H1 (cell line): ENCODE measurements at regions not wholly inside any gene's neighbourhood (a gene's known extent, or its start where the extent isn't known, plus 50 kb on each side); places are given as distances from the start of the nearest gene placed in this dataset.

Source experiments
- CTCF ChIA-PET: fragments of 300-600 bp; sonication (Branson Sonifier 250); formaldehyde crosslinking; loops from one replicate; lab custom pipeline; 2021; ENCODE audit not compliant: partially characterized antibody; lab: Charles Lee
- POLR2A ChIA-PET: fragments of 300-600 bp; sonication (Branson Sonifier 250); formaldehyde crosslinking; loops from one replicate; lab custom pipeline; 2021; ENCODE audit warnings: inconsistent platforms; ENCODE audit not compliant: partially characterized antibody; lab: Charles Lee
- DNase-seq, 2 experiments: peaks; one replicate each; pipeline versions ENCODE4 v3.0.0 to v3.0.0-alpha.2; 2010 to 2022; ENCODE audit warnings: low spot score in 2 of 2, low read depth in 1 of 2, mixed read lengths in 1 of 2
- FAIRE-seq: peaks from 2 replicates; lab custom pipeline; 2011; peaks lifted over from hg19 to GRCh38; lab: Jason Lieb, UNC
- H2AFZ ChIP-seq: 2 replicates; pipeline ENCODE4 v1.8.1; 2012; ENCODE audit warnings: low read length, inconsistent platforms
- H2AK5ac ChIP-seq: 2 replicates; pipeline ENCODE4 v1.6.1; 2013; ENCODE audit warnings: low read depth, low read length
- H2BK120ac ChIP-seq: replicated peaks from 2 replicates; pipeline ENCODE3; 2013; ENCODE audit warnings: low read depth, low read length, inconsistent platforms
- H2BK12ac ChIP-seq: 2 replicates; pipeline ENCODE4 v1.6.1; 2013; ENCODE audit warnings: low read depth, low read length
- H2BK15ac ChIP-seq: 2 replicates; pipeline ENCODE4 v1.6.1; 2013; ENCODE audit warnings: low read length
- H2BK20ac ChIP-seq: 2 replicates; pipeline ENCODE4 v1.6.1; 2013; ENCODE audit warnings: low read length
- H2BK5ac ChIP-seq: 2 replicates; pipeline ENCODE4 v1.6.1; 2013; ENCODE audit warnings: low read depth, low read length
- H3K14ac ChIP-seq: 2 replicates; pipeline ENCODE4 v1.6.1; 2013; ENCODE audit warnings: inconsistent platforms; ENCODE audit not compliant: insufficient read length
- H3K18ac ChIP-seq: 2 replicates; pipeline ENCODE4 v1.6.1; 2013; ENCODE audit warnings: low read length; ENCODE audit errors: extremely low read depth
- H3K23ac ChIP-seq: 2 replicates; pipeline ENCODE4 v1.6.1; 2013; ENCODE audit warnings: inconsistent platforms; ENCODE audit not compliant: insufficient read length
- H3K23me2 ChIP-seq: 2 replicates; pipeline ENCODE4 v1.6.1; 2013; ENCODE audit warnings: low read depth, low read length
- H3K27ac ChIP-seq: 2 replicates; pipeline ENCODE4 v1.6.1; 2011; ENCODE audit warnings: low read depth, low read length, inconsistent platforms
- H3K27me3 ChIP-seq, 4 experiments: replicated peaks in 1 of 4; 1 replicate in 1 of 4; 2 replicates in 3 of 4; pipeline versions ENCODE4 v1.6.1 to v1.8.1; 2011 to 2013; ENCODE audit warnings: low read length in 3 of 4, mild to moderate bottlenecking in 3 of 4, inconsistent platforms in 2 of 4, mixed read lengths in 2 of 4, moderate library complexity in 1 of 4; ENCODE audit not compliant: control insufficient read depth in 3 of 4, insufficient read depth in 3 of 4; ENCODE audit errors: extremely low read depth in 1 of 4
- H3K36me3 ChIP-seq, 4 experiments: 2 replicates each; pipeline versions ENCODE4 v1.6.1 to v1.8.1; 2011 to 2013; ENCODE audit warnings: mild to moderate bottlenecking in 4 of 4, low read length in 3 of 4, moderate library complexity in 2 of 4, control low read depth in 1 of 4, inconsistent platforms in 1 of 4; ENCODE audit not compliant: insufficient read depth in 4 of 4, control insufficient read depth in 2 of 4
- H3K4ac ChIP-seq: replicated peaks from 2 replicates; pipeline ENCODE3; 2013; ENCODE audit warnings: low read length, low read depth, mixed read lengths, inconsistent platforms; ENCODE audit not compliant: insufficient read length
- H3K4me1 ChIP-seq, 4 experiments: replicated peaks in 1 of 4; 1 replicate in 1 of 4; 2 replicates in 3 of 4; pipeline versions ENCODE4 v1.6.1 to v1.8.1; 2011 to 2013; ENCODE audit warnings: low read length in 3 of 4, inconsistent platforms in 2 of 4, mixed read lengths in 1 of 4; ENCODE audit not compliant: insufficient read depth in 4 of 4, control insufficient read depth in 3 of 4
- H3K4me2 ChIP-seq, 2 experiments: 2 replicates each; pipeline versions ENCODE4 v1.6.1 to v1.8.1; 2011 to 2013; ENCODE audit warnings: low read depth in 2 of 2, low read length in 2 of 2, control low read depth in 1 of 2, inconsistent platforms in 1 of 2, mild to moderate bottlenecking in 1 of 2; ENCODE audit not compliant: insufficient read depth in 1 of 2
- H3K4me3 ChIP-seq, 4 experiments: fragments of 200-600, 300-600 bp in 1 of 4; sonication (generic), shearing (Covaris generic), sonication (Bioruptor Twin) in 1 of 4; 2 replicates each; pipeline versions ENCODE4 v1.5.1 to v1.8.1; 2011 to 2016; ENCODE audit warnings: low read length in 4 of 4, low read depth in 3 of 4, control low read depth in 2 of 4, inconsistent platforms in 2 of 4, mild to moderate bottlenecking in 2 of 4, mixed read lengths in 1 of 4, moderate library complexity in 1 of 4; ENCODE audit not compliant: insufficient read depth in 2 of 4; ENCODE audit errors: extremely low read depth in 1 of 4
- H3K56ac ChIP-seq: replicated peaks from 2 replicates; pipeline ENCODE3; 2013; ENCODE audit warnings: low read depth, mild to moderate bottlenecking, mixed read lengths, low read length, inconsistent platforms; ENCODE audit not compliant: insufficient read length
- H3K79me1 ChIP-seq: 2 replicates; pipeline ENCODE4 v1.6.1; 2013; ENCODE audit warnings: low read depth, low read length, control low read depth
- H3K79me2 ChIP-seq, 2 experiments: 2 replicates each; pipeline versions ENCODE4 v1.6.1 to v1.8.1; 2012 to 2013; ENCODE audit warnings: low read length in 2 of 2, mild to moderate bottlenecking in 2 of 2, inconsistent platforms in 1 of 2; ENCODE audit not compliant: insufficient read depth in 2 of 2, control insufficient read depth in 1 of 2
- H3K9ac ChIP-seq, 4 experiments: replicated peaks in 1 of 4; 1 replicate in 1 of 4; 2 replicates in 3 of 4; pipeline versions ENCODE4 v1.6.1 to v1.8.1; 2011 to 2013; ENCODE audit warnings: low read depth in 3 of 4, low read length in 3 of 4, control low read depth in 2 of 4, mild to moderate bottlenecking in 2 of 4, moderate library complexity in 2 of 4, inconsistent platforms in 1 of 4; ENCODE audit errors: extremely low read depth in 1 of 4
- H3K9me3 ChIP-seq, 2 experiments: 2 replicates each; pipeline versions ENCODE4 v1.6.1 to v1.8.1; 2012 to 2013; ENCODE audit warnings: mild to moderate bottlenecking in 2 of 2, moderate library complexity in 2 of 2, control low read depth in 1 of 2, inconsistent platforms in 1 of 2, low read depth in 1 of 2, low read length in 1 of 2, mixed read lengths in 1 of 2; ENCODE audit not compliant: insufficient read depth in 2 of 2
- H4K20me1 ChIP-seq, 2 experiments: replicated peaks in 1 of 2; 2 replicates each; pipeline versions ENCODE3 to v1.8.1; 2011 to 2013; ENCODE audit warnings: inconsistent platforms in 2 of 2, low read length in 2 of 2, mild to moderate bottlenecking in 1 of 2; ENCODE audit not compliant: insufficient read depth in 2 of 2, control insufficient read depth in 1 of 2
- H4K5ac ChIP-seq: 2 replicates; pipeline ENCODE4 v1.6.1; 2013; ENCODE audit warnings: low read length, low read depth, mixed read lengths, inconsistent platforms; ENCODE audit not compliant: insufficient read length
- H4K8ac ChIP-seq: 2 replicates; pipeline ENCODE4 v1.8.0; 2013; ENCODE audit warnings: mild to moderate bottlenecking, moderate library complexity, low read length, inconsistent platforms; ENCODE audit not compliant: insufficient read depth; ENCODE audit errors: extremely low read depth
- H4K91ac ChIP-seq: replicated peaks from 2 replicates; pipeline ENCODE3; 2013; ENCODE audit warnings: low read length, mixed read lengths, inconsistent platforms; ENCODE audit not compliant: insufficient read length
- HDAC2 ChIP-seq, 2 experiments: fragments of 300-600 bp in 1 of 2; sonication (generic) in 1 of 2; IDR thresholded peaks; 2 replicates each; pipeline ENCODE4 v1.6.1; 2011 to 2012; ENCODE audit warnings: low read depth in 2 of 2, low read length in 2 of 2, mild to moderate bottlenecking in 2 of 2, moderate library complexity in 2 of 2, borderline replicate concordance in 1 of 2, inconsistent platforms in 1 of 2
- JUN ChIP-seq: IDR thresholded peaks from 2 replicates; pipeline ENCODE4 v1.6.1; 2011; ENCODE audit warnings: low read depth, mild to moderate bottlenecking, improper control_type of control experiment, low read length
- POLR2AphosphoS5 ChIP-seq: IDR thresholded peaks from 2 replicates; pipeline ENCODE4 v1.6.1; 2011; ENCODE audit warnings: low read depth, low read length
- SRF ChIP-seq: IDR thresholded peaks from 2 replicates; pipeline ENCODE4 v1.6.1; 2011; ENCODE audit warnings: mild to moderate bottlenecking, low read depth, low read length, moderate library complexity
- TAF1 ChIP-seq: IDR thresholded peaks from 2 replicates; pipeline ENCODE4 v1.6.1; 2011; ENCODE audit warnings: mild to moderate bottlenecking, low read depth, low read length
- WGBS, 2 experiments: shearing (Covaris generic) in 1 of 2; methylation state at CpG; one replicate each; pipeline versions ENCODE4 v1.1.6 to v1.1.7; 2013 to 2015; ENCODE audit warnings: low lambda C conversion rate in 2 of 2, mixed read lengths in 2 of 2, inconsistent platforms in 1 of 2, low coverage in 1 of 2, missing lambda C conversion rate in 1 of 2; ENCODE audit not compliant: insufficient replicate concordance in 2 of 2, insufficient coverage in 1 of 2, insufficient read length in 1 of 2; ENCODE audit errors: extremely low coverage in 1 of 2, missing lambda C conversion rate in 1 of 2; 5-methylcytosine and 5-hydroxymethylcytosine counted together

DNA sequence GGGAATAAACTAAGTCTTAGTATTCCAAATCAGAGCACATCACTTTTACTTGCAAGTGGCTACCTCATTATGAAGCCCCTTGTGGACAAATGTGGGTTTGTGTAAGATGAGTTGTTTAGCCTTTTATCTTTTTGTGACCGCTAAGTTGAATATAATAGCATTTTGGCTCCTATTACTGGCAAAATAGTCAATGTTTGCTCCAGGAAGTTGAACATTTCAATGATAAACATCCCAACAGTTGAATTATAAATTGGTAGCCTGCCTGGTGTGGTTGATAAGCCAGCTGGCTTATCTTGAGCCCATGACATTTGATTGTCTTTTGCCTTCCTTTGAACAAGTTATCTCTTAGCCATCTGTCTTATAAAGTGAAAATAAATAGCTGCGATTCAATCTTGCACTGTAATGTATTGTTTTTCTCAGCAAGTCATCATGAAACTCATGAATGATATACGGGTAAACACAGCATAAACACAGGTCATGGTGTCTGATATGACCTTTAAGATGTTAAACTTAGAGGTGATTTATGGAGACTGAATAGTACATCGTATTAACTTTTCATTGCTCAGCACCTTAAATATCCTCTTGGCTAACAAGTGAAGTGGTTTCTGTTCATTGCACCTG, 338.4 kb downstream of the SOCS6 start:
- ChIA-PET POLR2A (no interaction called here), CTCF (no interaction called here)
- H3K9ac ChIP-seq: no peak overlapping the region
- H3K27me3 ChIP-seq: no peaks in the 10 kb centered on the region
- no peak overlapping the region for H2AFZ ChIP-seq
- H4K91ac ChIP-seq: no peak overlapping the region
- H3K79me2 ChIP-seq: no peaks in the 10 kb centered on the region
- no peaks in the 10 kb centered on the region for H3K4me1 ChIP-seq
- H4K5ac ChIP-seq: no peak overlapping the region
- H3K4me2 ChIP-seq: no peak overlapping the region
- H3K23me2 ChIP-seq: no peaks in the 10 kb centered on the region
- H3K9me3 ChIP-seq: peaks cover 56 to 60% of the 10 kb centered on the region in 2 experiments
- DNase-seq (no peak), FAIRE-seq (no peak)
- H4K8ac ChIP-seq: no peak overlapping the region
- no peak overlapping the region for H2BK15ac ChIP-seq
- no peak overlapping the region for H3K18ac ChIP-seq
- H2BK120ac ChIP-seq: no peak overlapping the region
- no peaks in the 10 kb centered on the region for H4K20me1 ChIP-seq
- H3K14ac ChIP-seq: no peak overlapping the region
- no peak overlapping the region for H2BK5ac ChIP-seq
- no peaks in the 10 kb centered on the region for H3K36me3 ChIP-seq
- no peak overlapping the region for H3K4me3 ChIP-seq
- no peak overlapping the region for H2BK12ac ChIP-seq
- H3K23ac ChIP-seq: no peak overlapping the region
- H3K4ac ChIP-seq: no peak overlapping the region
- no peak overlapping the region for H3K56ac ChIP-seq
- no peak overlapping the region for H2AK5ac ChIP-seq
- WGBS, 2 experiments: 85% methylated on average over 4 of the region's 4 CpGs; no CpG with 5 or more reads in 1 of the 2 experiments
- H3K27ac ChIP-seq: no peak overlapping the region
- no peaks in the 10 kb centered on the region for H3K79me1 ChIP-seq
- no peak overlapping the region for H2BK20ac ChIP-seq
- TF ChIP-seq TAF1 (no peak), SRF (no peak), POLR2AphosphoS5 (no peak), HDAC2 (IDR thresholded peaks at IDR 0.05; ENCODE audit: borderline replicate concordance in 1 of 2, low read depth in 2 of 2, low read length in 2 of 2) (no peak), JUN (no peak)
